Lower leg skin (tissue), 3 donors: ENCODE measurements at regions not wholly inside any gene's neighbourhood (a gene's known extent, or its start where the extent isn't known, plus 50 kb on each side); places are given as distances from the start of the nearest gene placed in this dataset.

Source experiments
- POLR2A ChIP-seq, 2 donors: fragments of 450-650 bp; IDR thresholded peaks; one replicate each; pipeline ENCODE4 v1.6.1; 2016 to 2017; ENCODE audit warnings: antibody characterized with exemption in 2 of 2, mild to moderate bottlenecking in 1 of 2, moderate library complexity in 1 of 2
- TF ChIP-seq, protein P1 (sequence below), 3 donors: fragments of 450-650 bp; IDR thresholded peaks; one replicate each; pipeline ENCODE4 v1.5.1; 2016; ENCODE audit warnings: antibody characterized with exemption in 3 of 3, mild to moderate bottlenecking in 3 of 3, moderate library complexity in 2 of 3

- TF ChIP-seq, protein P1, sequence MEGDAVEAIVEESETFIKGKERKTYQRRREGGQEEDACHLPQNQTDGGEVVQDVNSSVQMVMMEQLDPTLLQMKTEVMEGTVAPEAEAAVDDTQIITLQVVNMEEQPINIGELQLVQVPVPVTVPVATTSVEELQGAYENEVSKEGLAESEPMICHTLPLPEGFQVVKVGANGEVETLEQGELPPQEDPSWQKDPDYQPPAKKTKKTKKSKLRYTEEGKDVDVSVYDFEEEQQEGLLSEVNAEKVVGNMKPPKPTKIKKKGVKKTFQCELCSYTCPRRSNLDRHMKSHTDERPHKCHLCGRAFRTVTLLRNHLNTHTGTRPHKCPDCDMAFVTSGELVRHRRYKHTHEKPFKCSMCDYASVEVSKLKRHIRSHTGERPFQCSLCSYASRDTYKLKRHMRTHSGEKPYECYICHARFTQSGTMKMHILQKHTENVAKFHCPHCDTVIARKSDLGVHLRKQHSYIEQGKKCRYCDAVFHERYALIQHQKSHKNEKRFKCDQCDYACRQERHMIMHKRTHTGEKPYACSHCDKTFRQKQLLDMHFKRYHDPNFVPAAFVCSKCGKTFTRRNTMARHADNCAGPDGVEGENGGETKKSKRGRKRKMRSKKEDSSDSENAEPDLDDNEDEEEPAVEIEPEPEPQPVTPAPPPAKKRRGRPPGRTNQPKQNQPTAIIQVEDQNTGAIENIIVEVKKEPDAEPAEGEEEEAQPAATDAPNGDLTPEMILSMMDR (IDR thresholded peaks at IDR 0.05), result no peak
- no peak for TF ChIP-seq POLR2A (IDR thresholded peaks at IDR 0.05)
These were observed 222.8 kb downstream of the TENT4A start for GRCh38 chr5:6936031-6936430.
